Esophagus mucosa (tissue), 1 donor: ENCODE measurements at regions not wholly inside any gene's neighbourhood (a gene's known extent, or its start where the extent isn't known, plus 50 kb on each side); places are given as distances from the start of the nearest gene placed in this dataset.

Source experiments
- ATAC-seq: fragments of 200-7000 bp; cut with Tn5 transposase; one replicate; pipeline ENCODE4 v1.9.1; 2020
- donor health status: DM: yes; HTN: yes; CAD: no.

DNA sequence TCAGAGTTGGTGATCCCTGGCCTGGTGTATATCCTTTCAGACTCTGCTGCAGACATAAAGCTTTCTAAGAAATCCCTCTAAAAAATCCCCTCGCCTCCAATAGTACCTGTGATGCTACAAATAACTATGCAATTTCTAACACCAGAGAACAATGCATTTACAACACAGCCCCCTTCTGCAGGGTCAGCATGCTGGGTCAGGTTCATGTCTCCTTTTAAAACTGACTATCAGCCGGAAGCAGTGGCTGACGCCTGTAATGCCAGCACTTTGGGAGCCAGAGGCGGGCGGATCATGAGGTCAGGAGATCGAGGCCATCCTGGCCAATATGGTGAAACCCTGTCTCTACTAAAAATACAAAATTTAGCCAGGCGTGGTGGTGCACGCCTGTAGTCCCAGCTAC is 77.0 kb upstream of the SPATA12 start:
- ATAC-seq: no peak

DNA sequence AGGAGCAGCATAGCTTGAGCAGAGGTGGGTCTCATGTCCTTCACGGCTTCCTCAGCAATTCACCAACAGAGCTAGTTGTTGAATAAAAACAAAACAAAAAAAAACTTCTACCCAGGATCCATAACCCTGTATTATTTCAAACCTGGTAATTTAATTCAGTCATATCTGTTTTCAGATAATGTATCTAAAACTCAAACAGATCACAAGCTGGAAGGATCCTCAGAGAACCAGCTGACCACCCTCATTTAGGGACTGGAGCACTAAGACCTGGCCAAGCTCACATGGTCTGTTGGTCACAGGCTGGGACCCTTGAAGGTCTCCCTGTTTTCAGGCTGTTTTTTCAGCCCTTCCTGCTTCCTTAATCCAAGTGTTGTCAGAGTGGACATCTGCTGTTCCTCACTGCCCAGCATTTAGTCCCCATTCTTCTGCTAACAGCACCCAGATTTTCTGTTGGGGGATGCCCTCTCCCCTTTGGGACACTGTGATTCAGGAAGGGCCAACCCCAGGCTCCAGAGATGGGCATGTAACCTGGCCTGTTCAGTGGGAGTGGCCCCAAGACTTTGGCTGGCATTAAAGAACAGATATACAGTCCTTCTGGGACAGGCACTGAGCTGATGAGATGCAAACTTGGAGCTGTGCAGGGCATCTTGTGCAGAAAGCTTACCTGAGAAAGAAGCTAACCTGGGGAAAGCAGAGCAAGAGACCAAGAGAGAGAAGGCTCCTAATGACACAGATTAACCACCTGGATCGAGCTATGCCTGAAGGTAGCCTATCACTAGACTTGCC is 78.8 kb upstream of the SPATA12 start:
- ATAC-seq: no peak

DNA sequence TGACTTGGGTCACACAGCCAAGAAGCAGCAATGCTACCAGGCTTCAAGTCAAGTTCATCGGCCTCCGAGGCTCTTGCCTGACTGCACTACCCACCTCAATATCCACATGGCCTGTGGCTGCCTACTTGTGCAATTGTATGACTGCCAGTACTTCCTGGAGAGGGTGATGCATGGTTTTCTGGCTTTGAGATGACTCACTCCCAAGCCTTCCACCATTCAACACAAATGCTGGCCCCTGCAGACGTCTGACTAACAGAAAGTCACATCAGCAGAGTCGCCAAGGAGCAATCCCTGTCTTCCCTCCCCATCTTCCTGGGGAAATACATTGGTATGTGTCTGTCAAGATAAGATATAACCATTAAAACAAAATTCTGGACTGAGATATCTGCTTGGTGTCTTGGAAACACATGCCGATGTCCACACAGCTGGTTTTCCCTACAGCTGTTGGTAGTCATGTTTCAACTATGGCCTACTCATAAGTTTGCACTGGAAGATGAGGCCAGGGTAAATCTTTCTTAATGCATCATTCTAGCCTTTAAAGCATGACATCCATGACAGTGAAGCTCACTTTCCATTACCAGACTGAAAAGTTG is 79.6 kb upstream of the SPATA12 start:
- ATAC-seq: peak; percentile 98

DNA sequence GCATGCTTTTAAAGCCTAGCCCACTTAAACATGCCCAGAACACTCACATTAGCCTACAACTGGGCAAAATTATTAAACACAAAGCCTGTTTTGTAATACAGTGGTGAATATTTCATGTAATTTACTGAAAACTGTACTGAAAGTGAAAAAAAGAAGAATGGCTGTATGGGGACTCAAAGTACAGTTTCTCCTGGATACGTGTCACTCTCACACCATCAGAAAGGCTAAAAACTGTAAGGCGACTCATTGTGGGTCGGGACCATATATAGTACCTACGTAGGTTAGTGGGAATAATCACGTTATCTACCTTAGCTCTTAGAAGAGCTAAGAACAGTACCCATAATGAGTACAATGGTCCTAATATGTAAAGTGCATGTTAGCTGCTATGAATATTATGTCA is 80.2 kb upstream of the SPATA12 start:
- ATAC-seq: no peak

DNA sequence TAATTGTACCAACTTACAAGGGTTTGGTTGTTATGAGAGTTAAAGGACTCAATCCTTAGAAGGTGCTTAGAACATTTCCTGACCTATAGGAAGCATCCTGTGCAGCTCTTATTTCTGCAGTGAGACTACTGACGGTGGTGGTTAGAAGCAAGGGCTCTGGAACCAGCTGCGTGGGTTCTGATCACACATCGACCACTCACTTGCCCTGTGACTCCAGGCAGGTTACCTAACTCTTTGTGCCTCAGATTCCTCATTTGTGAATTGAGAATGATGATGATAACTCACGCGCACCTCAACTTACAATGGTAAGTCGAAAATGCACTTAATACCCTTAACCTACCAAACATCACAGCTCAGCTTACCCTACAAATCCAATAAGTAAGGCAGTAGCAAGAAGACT is 80.7 kb upstream of the SPATA12 start:
- ATAC-seq: no peak

DNA sequence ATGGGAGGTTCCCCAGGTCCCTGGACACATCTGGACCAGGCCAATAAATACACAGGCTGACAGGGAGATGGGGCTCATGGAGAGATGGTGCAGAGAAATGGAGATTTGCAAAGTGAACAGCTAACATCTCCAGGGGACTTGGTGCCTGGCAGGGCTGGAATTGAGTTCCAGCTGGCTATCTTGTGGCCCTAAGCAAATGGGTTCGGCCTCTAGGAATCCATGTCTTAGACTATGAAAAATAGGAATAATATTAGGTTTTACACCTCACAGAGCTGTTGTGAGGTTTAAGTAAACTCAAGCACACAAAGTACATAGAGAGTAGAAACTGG is 82.9 kb upstream of the SPATA12 start:
- ATAC-seq: no peak

DNA sequence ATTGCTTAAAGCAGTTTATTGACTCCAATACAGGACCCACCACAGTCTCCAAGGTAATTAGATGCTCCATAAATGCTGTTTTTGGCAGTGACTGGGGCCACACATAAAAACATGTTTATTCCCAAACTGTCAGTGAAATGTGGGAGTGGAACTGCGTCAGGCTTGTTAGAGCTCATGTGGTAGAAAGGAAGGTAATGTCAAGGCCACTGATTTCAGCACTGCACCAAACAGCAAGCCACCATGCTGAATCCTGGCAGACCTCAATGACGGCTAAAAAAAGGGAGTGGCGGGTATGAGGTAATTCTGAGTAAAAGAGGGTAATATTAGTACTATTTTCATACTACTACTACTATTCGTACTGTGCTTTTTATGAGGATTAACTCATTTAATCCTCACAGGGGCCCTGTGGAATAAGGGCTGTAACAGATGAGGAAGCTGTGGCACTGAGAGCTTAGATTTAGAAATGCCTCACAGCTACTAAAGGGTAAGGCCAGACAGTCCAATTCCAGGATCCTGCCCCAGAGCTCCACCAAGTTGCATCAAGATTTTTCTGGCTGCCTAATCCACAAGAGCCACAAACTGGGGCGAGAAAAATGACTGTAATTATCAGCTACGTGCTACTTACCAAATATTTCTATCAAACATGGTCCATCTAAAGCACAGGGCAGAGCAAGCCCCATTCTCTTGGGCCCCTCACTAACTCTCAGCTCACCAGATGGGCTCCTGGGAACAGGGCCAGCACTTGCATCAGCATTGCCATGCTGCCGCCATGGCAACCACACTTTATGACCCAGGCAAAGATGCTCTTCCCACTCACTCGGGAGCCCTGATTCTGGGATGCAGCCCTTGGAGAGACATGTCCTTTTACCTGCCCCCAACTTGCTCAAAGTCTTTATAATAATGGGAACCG is 83.6 kb upstream of the SPATA12 start:
- ATAC-seq: no peak

DNA sequence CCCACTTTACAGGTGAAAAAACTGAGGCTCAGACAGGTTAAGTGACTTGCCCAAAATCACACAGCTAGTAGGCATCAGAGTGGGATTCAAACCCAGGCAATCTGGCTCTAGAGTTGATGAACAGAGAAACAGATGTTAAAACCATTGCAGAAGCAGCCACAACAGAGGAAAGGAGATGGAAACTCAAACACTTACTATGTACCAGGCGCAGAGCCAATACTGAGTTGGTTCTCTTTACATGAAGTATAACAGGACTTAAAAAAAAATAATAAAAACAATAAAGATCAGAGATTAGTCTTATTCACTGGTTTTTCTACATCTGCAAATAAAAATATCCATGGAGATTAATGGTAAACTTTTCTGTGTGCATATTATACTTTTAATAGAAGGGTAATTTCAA is 84.9 kb upstream of the SPATA12 start:
- ATAC-seq: no peak

DNA sequence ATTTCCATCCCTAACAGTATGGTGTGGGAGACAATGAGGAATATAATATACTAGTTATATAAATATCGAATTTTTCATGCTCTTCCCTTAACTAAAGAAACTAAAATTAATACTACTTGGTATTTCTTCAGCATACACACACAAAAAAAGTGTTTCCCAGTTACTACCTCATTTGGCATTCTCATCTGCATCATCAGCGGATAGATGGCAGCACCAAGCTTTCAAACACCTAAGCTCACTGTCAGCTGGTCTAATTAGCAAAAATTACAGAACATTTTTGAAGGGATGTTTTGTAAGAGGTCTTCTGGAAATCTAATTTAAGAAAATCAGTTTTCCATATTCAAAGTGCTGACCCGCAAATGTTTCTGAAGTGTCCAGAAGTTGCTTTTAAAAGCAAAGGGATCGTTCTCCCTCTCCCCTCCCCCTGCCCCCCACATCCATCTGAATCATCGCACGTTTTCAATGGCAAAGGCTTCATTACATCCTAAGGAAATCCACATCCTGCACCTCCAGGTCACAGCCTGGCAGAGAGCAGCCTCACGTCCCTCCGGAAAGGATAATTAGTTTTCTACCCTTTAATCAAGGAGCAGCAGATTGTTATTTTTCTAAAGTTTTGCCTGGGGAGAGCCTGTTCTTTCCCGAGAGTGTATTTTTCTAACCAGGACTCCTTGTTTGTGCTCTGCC is 86.1 kb upstream of the SPATA12 start:
- peak; percentile 17 for ATAC-seq

DNA sequence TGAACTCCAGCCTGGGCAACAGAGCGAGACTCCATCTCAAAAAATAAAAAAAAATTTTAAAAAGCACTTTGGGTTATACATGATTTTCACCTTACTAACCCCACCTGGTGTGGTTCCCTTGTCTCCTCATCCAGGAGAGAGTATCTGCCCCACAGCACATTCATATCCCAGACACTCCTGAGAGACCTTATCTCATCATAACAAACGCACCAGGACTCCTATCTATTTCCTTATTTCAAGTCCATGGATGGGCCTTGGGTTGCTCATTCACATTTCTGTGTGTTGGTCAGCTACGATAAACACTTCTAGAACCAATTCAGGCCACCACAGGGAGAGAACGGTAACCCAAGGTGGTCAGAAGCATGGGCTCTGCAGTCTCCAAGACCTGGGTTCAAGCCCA is 88.6 kb upstream of the SPATA12 start:
- no peak for ATAC-seq

DNA sequence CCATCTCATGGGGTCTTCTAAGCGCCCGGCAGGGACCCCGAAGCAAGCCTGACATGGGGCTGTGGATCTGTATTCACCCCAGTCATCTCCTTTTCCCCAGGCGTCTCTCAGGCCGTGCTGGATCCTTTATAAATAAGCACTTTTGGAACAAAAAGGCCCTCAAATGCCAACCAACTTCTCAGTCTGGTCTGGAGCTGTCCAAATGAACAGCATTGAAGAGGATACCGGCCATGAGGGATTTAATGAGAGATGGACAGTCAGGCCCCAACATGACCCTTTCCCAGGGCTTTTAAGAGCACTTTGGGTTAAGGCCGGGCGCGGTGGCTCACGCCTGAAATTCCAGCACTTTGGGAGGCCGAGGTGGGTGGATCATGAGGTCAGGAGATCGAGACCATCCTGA is 89.2 kb upstream of the SPATA12 start:
- ATAC-seq: no peak

DNA sequence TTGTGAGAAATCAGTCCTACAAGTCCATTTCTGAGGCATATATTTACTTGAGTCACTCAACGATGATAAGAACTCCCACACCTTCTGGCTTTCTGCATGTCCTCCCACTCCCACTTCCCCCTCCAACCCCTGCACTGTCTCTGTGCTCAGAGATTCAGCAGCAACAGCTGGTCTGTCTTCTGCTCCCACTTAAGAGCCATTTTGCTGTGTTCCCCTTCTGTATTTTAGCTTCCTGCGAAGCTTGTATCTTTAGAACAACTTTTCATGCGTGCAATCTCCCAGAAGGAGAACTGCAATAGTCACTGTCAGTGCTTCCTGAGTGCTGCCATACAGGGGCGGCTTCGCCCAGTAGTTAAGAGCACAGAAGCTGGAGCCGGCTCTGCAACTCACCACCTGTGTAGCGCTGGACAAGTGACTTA is 90.0 kb upstream of the SPATA12 start:
- no peak for ATAC-seq

DNA sequence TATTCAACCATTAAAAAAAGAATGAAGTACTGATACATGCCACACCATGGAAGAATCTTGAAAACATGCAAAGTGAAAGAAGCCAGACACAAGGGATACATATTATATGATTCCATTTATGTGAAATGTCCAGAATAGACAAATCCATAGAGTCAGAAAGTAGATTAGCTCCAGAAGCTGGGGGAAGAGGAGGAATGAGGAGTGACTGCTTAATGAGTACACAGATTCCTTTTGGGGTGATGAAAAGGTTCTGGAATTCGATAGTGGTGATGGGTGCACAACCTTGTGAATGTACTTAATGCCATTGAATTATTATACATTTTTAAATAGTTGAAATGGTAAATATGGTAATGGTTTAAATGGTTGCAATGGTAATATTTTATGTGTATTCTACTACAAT is 90.6 kb upstream of the SPATA12 start:
- no peak for ATAC-seq

DNA sequence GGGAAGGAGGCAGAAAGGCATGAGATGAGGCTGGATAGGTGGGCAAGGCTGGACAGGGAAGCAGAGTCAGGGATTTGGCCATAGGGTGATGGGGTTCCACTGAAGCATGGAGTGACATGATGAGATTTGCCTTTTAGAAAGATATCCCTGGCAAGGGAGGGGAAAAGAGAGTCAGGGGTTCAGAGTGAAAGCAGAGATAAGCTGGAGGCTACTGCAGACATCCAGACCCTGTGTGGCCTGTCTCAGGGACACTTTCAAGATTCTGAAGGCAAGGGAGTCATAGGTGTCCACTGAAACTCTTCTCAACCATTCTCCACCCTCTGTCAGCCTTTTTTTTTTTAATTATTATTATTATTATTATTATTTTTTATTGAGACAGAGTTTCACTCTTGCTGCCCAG is 94.0 kb upstream of the SPATA12 start:
- ATAC-seq: no peak

DNA sequence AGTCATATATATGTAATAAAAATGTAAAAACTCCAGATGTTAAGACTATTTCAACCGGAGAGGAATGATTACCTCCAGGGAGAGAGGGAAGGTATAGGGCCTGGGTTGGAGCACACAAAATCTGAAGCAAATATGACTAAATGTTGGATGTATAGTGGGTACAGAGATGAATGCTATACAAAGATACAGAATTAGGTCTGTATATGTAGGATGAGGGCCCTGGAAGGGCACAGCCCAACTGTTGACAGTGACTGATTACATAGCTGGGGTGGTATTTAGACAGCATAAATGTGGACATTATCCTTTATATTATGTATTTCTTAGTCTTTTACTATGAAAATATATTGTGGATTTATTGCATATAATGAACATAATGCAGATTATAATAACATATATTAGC is 94.4 kb upstream of the SPATA12 start:
- ATAC-seq: no peak

DNA sequence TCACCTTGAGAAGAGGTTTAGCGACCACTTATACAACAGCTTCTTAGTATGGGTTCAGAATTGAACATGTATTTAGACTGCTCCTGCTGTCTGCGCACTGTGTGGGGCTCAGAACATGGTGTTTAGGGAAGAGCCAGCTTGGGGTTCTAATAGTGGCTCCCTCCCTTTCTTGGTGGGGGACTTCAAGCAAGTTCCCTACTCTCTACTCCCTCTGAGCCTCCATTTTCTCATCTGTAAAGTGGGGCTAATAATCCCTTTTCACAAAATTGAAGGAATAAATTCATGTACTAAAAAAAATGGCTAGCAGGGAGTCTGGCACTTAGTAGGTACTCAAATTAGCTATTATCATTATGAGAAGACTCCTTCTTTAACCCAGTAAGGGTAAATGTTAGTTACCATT is 97.5 kb upstream of the SPATA12 start:
- ATAC-seq: no peak

DNA sequence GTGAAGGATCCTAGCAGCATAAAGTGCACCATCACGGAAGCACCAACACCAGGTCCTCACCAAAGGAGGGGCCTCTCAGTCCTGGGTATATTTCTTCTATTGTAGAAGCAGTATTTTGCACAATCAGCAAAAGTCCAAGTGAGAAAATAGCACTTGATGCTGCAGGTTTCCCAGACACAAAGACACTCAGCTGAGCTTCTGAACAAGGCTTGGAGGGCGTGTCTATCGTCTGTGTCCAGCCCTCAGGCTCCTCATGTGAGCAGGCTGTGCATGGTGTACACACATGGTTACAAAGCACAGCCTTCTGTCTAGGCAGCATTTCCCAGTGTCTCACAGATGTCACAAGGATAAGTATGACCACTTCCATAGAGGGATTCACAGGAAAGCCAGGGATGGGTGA is 98.3 kb upstream of the SPATA12 start:
- ATAC-seq: peak; percentile 68

DNA sequence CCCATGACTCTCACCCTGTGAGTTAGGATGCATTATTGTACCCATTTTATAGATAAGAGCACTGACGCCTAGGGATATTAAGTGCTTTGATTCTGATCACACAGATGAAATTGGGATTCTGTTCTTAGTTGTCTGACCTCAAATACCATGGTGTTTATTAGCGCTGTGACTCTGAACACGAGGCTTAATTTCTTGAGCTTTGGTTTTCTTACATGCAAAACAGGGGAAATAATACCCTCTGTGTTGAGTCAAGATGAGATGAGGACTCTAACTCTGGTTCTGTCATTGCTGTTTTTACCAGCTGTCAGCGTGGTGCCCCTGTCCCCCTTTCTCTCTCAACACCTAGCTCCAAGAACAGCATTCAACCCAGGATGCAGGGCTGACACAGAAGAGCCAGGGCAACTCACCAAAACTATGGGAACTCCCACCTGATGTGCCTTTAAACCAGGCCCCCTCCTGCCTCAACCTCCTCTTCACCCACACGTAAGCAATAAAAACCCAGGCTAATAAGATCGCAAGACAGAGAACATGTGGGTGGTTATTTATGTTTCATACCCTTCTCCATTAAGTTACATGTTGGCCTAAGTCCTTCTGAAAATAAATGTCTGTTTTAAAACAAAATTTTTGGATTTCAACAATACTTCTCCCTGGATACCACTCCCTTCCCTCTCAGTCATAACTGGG is 100.1 kb upstream of the SPATA12 start:
- ATAC-seq: no peak

DNA sequence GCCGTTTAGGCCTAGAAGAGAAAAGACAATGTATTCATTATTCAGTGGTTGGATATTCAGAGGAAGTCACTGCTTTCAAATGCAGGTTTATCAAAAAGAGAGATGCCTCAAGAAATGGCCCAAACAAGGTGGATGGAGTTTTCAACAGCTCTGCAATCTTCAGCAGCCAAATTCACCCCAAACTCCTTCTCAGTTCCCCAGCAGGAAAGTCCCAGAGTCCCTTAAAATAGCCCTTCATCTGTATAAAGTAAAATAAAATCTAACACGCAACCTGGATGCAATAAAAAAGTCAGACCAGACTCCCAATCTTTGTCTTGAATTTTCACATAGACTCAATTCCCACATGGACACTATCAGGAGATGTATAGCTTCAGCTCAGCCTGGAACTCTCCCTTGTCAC is 101.6 kb upstream of the SPATA12 start:
- ATAC-seq: no peak

DNA sequence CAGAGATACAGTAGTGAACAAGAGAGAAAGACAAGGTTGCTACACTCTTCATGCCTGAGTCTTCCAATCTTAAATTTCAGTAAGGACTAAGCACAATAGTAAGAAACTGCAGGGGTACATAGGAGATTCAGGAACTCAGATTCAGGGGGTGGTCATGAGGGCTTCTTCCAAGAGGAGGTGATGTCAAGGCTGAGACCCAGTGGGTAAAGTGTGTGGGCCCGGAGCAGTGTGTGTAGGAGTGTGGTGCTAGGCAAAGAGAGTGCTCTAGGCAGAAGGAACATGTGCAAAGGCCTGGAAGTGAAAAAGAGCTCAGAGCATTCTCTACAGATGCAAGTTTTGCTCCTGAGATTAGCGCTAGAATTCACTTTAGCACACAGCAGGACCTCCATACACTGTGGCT is 102.9 kb upstream of the SPATA12 start:
- no peak for ATAC-seq

DNA sequence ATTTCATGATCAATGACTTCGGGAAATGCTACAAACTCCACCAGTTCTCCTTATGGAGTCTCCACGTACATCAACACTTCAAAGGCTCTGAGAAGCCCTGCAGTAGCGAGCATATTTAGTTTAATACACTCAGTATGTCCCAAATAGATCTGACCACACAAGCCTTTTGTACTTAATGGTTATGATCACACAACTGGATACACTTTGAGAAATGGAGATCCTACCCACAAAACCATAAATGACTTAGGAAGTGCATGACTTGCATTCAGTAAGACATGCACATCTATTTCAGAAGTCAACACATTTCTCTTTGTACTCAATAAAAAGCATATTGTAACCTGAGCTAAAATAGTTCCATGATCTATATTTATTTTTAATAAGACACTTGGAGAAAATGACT is 103.6 kb upstream of the SPATA12 start:
- no peak for ATAC-seq

DNA sequence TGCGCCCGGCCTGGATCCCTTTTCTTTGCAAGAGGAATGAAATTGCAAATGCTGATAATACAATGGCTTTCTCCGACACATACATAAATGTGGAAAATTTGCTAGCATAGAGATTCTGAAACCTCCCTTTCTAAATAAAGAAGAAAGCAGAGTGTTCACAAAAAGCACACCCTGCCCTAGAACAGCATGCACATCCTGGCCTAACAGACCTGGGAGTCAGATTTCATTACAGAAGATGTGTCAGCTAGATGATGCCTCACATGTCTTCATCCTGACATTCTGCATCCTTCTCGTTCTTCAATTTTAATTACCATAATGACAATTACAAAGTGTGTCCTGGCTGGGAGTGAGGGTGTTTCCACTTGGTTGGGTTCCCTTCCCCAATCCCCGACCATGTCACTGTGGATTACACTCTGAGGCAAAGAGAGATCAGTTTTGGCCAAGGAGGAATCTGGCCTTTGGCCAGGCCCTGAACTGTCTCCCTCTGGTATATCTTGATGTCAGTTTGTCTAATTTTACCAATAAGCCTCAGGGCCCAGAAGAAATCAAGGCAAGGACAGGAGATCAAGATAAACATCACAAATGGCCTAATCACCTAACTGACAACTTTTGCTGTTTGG is 104.9 kb upstream of the SPATA12 start:
- ATAC-seq: no peak
